Caco-2 (cell line): ENCODE measurements at regions not wholly inside any gene's neighbourhood (a gene's known extent, or its start where the extent isn't known, plus 50 kb on each side); places are given as distances from the start of the nearest gene placed in this dataset.

ENCODE experiments used
- BruUV-seq: library from RNA; stranded (reverse); fragments of 400-500 nt; replicated peaks from 2 replicates; lab custom pipeline; 2021; lab: Mats Ljungman, UMichigan
- CTCF ChIA-PET: fragments of 300-600 bp; sonication (Branson Sonifier 250); formaldehyde crosslinking; loops from one replicate; lab custom pipeline; 2022; ENCODE audit warnings: antibody characterized with exemption; lab: Charles Lee
- POLR2A ChIA-PET: fragments of 300-600 bp; sonication (Branson Sonifier 250); formaldehyde crosslinking; loops from one replicate; lab custom pipeline; 2022; ENCODE audit warnings: antibody characterized with exemption; lab: Charles Lee
- DNase-seq, 2 experiments: peaks; one replicate each; pipeline versions ENCODE4 v3.0.0 to v3.0.0-alpha.2; 2020 to 2022
- H3K27me3 ChIP-seq: replicated peaks from 2 replicates; pipeline ENCODE4 v1.6.0; 2011; ENCODE audit warnings: low read length; ENCODE audit not compliant: control insufficient read depth, insufficient read depth
- H3K36me3 ChIP-seq: 2 replicates; pipeline ENCODE4 v1.5.1; 2011; ENCODE audit warnings: low read length; ENCODE audit not compliant: control insufficient read depth, insufficient read depth
- H3K4me1 ChIP-seq: fragments of 250-450 bp; sonication (Bioruptor Pico); 2 replicates; pipeline ENCODE4 v1.5.1; 2020; ENCODE audit warnings: mild to moderate bottlenecking
- H3K4me3 ChIP-seq: 2 replicates; pipeline ENCODE4 v1.5.1; 2011; ENCODE audit warnings: low read depth, mild to moderate bottlenecking, control low read depth, low read length
- H3K9me3 ChIP-seq: fragments of 250-450 bp; sonication (Bioruptor Pico); 2 replicates; pipeline ENCODE4 v1.5.1; 2020; ENCODE audit warnings: mild to moderate bottlenecking, moderate library complexity
- H3K27ac Mint-ChIP-seq: one replicate; pipeline ENCODE4 v1.8.0; 2022; ENCODE audit warnings: mixed read lengths; ENCODE audit not compliant: unreplicated experiment
- H3K27me3 Mint-ChIP-seq: one replicate; pipeline ENCODE4 v1.8.0; 2022; ENCODE audit warnings: mixed read lengths; ENCODE audit not compliant: insufficient read depth, unreplicated experiment
- H3K36me3 Mint-ChIP-seq: one replicate; pipeline ENCODE4 v1.8.0; 2022; ENCODE audit warnings: mild to moderate bottlenecking, mixed read lengths; ENCODE audit not compliant: insufficient read depth, unreplicated experiment
- H3K4me1 Mint-ChIP-seq: one replicate; pipeline ENCODE4 v1.8.0; 2022; ENCODE audit warnings: low read depth, mixed read lengths; ENCODE audit not compliant: unreplicated experiment
- H3K4me3 Mint-ChIP-seq: one replicate; pipeline ENCODE4 v1.8.0; 2022; ENCODE audit warnings: mild to moderate bottlenecking, moderate library complexity, mixed read lengths; ENCODE audit not compliant: unreplicated experiment
- H3K9me3 Mint-ChIP-seq: one replicate; pipeline ENCODE4 v1.8.0; 2022; ENCODE audit warnings: mixed read lengths; ENCODE audit not compliant: unreplicated experiment
- intact Hi-C: fragments of 100-400 bp; cut with micrococcal nuclease; formaldehyde crosslinking; loops from one replicate; pipeline ENCODE4 v1.10.0; 2022; ENCODE audit not compliant: unreplicated experiment
- TF ChIP-seq, protein P1 (sequence below), 2 experiments: fragments of 200-600 bp in 1 of 2; IDR thresholded peaks; 1 replicate in 1 of 2; 2 replicates in 1 of 2; pipeline versions ENCODE4 v1.5.1 to v1.8.0; 2011 to 2022; ENCODE audit warnings: antibody characterized with exemption in 1 of 2, control low read depth in 1 of 2, inconsistent platforms in 1 of 2, low read depth in 1 of 2, low read length in 1 of 2, mild to moderate bottlenecking in 1 of 2, moderate library complexity in 1 of 2; ENCODE audit not compliant: insufficient read depth in 1 of 2, severe bottlenecking in 1 of 2, unreplicated experiment in 1 of 2

- CTCF ChIA-PET = no interaction called here
Observed at GRCh38 chr3:189568961-189569360, 62.2 kb upstream of the TP63 start.

DNA sequence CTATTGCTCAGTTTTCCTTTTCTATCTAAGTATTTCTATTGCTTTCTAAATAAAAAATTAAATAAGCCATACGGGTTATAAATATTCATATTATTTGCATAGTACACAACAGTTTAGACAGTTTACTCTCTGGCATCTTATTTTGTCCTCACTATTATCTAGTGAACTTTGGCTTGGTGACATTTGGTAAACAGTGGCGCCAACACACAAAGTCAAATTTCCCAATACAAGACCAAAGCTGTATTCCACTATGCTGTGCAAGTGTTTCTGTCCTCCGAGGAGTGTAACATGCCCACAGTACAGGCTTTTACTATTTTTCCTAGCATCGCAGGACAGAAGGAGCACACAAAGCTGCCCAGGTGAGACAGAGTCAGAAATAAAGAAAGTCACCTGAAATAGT lies 61.7 kb upstream of the TP63 start:
- ChIA-PET POLR2A (no interaction called here), CTCF (no interaction called here)
- Mint-ChIP-seq H3K4me3 (no peak overlapping the region), H3K27ac (no peak overlapping the region), H3K27me3 (no peaks in the 10 kb centered on the region), H3K9me3 (no peaks in the 10 kb centered on the region), H3K4me1 (peaks cover 12% of the 10 kb centered on the region), H3K36me3 (no peaks in the 10 kb centered on the region)
- DNase-seq = no peak
- Histone ChIP-seq H3K9me3 (no peaks in the 10 kb centered on the region), H3K36me3 (no peaks in the 10 kb centered on the region), H3K27me3 (no peaks in the 10 kb centered on the region), H3K4me3 (no peak overlapping the region), H3K4me1 (no peaks in the 10 kb centered on the region)
- no TSS peak for BruUV-seq
- intact Hi-C loops = no loop called here
- TF ChIP-seq, protein P1, sequence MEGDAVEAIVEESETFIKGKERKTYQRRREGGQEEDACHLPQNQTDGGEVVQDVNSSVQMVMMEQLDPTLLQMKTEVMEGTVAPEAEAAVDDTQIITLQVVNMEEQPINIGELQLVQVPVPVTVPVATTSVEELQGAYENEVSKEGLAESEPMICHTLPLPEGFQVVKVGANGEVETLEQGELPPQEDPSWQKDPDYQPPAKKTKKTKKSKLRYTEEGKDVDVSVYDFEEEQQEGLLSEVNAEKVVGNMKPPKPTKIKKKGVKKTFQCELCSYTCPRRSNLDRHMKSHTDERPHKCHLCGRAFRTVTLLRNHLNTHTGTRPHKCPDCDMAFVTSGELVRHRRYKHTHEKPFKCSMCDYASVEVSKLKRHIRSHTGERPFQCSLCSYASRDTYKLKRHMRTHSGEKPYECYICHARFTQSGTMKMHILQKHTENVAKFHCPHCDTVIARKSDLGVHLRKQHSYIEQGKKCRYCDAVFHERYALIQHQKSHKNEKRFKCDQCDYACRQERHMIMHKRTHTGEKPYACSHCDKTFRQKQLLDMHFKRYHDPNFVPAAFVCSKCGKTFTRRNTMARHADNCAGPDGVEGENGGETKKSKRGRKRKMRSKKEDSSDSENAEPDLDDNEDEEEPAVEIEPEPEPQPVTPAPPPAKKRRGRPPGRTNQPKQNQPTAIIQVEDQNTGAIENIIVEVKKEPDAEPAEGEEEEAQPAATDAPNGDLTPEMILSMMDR (IDR thresholded peaks at IDR 0.05; ENCODE audit: insufficient read depth in 1 of 2, low read depth in 1 of 2, low read length in 1 of 2, severe bottlenecking in 1 of 2, unreplicated experiment in 1 of 2) = no peak

More at GRCh38 chr3:189568961-189569360, 62.2 kb upstream of the TP63 start:
- TF ChIP-seq, protein P1 (IDR thresholded peaks at IDR 0.05; ENCODE audit: insufficient read depth in 1 of 2, low read depth in 1 of 2, low read length in 1 of 2, severe bottlenecking in 1 of 2, unreplicated experiment in 1 of 2) = no peak
- no peaks in the 10 kb centered on the region for H3K9me3 Mint-ChIP-seq
- DNase-seq = no peak
- no peak overlapping the region for H3K4me3 ChIP-seq
- H3K27me3 ChIP-seq = no peaks in the 10 kb centered on the region
- H3K27ac Mint-ChIP-seq = no peak overlapping the region
- no peaks in the 10 kb centered on the region for H3K36me3 ChIP-seq
- intact Hi-C loops = no loop called here
- peaks cover 12% of the 10 kb centered on the region for H3K4me1 Mint-ChIP-seq
- H3K4me3 Mint-ChIP-seq = no peak overlapping the region
- POLR2A ChIA-PET = no interaction called here
- no peaks in the 10 kb centered on the region for H3K27me3 Mint-ChIP-seq
- no peaks in the 10 kb centered on the region for H3K4me1 ChIP-seq
- no peaks in the 10 kb centered on the region for H3K9me3 ChIP-seq
- no peaks in the 10 kb centered on the region for H3K36me3 Mint-ChIP-seq
- no TSS peak for BruUV-seq

DNA sequence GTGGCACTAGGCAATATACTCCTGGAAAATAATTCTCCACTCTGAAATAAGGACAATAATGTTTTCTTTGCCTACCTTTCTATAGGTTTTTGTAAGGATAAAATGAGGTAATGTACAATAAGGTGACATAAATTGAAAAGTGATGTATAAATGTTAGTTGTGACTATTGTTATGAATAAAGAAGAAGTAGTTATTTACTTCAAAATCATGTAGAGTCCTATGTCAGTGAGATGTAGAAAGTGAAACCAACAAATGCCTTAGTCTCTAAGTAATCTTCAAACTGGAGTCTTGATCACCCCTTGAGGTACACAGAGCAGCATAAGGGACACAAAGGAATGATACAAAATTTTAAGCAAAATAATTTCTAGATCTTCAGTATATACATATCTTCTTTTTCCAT lies 60.3 kb upstream of the TP63 start:
- DNase-seq = no peak
- H3K27me3 Mint-ChIP-seq = no peaks in the 10 kb centered on the region
- no peaks in the 10 kb centered on the region for H3K9me3 ChIP-seq
- CTCF ChIA-PET = no interaction called here
- TF ChIP-seq, protein P1 (IDR thresholded peaks at IDR 0.05; ENCODE audit: insufficient read depth in 1 of 2, low read depth in 1 of 2, low read length in 1 of 2, severe bottlenecking in 1 of 2, unreplicated experiment in 1 of 2) = no peak
- no peaks in the 10 kb centered on the region for H3K36me3 Mint-ChIP-seq
- H3K4me3 Mint-ChIP-seq = no peak overlapping the region
- H3K27ac Mint-ChIP-seq = no peak overlapping the region
- BruUV-seq = no TSS peak
- peaks cover 10% of the 10 kb centered on the region for H3K9me3 Mint-ChIP-seq
- POLR2A ChIA-PET = no interaction called here
- intact Hi-C loops = no loop called here
- H3K27me3 ChIP-seq = no peaks in the 10 kb centered on the region
- H3K4me1 ChIP-seq = 0 out of 2 replicates have a peak, but pooled peaks cover 5% of the 10 kb centered on the region
- H3K4me1 Mint-ChIP-seq = peaks cover 12% of the 10 kb centered on the region
- H3K4me3 ChIP-seq = no peak overlapping the region
- H3K36me3 ChIP-seq = no peaks in the 10 kb centered on the region
